Fibroblast of skin of abdomen (primary cell): ENCODE measurements at regions not wholly inside any gene's neighbourhood (a gene's known extent, or its start where the extent isn't known, plus 50 kb on each side); places are given as distances from the start of the nearest gene placed in this dataset.

Source experiments
- DNase-seq: peaks from one replicate; pipeline ENCODE4 v3.0.0-alpha.2; 2013

GRCh38 chr14:43249591-43249990, 1257.5 kb downstream of the FSCB start:
- no peak for DNase-seq

- no peak for DNase-seq
Observed at GRCh38 chr14:43249116-43249515, 1258.0 kb downstream of the FSCB start.

DNA sequence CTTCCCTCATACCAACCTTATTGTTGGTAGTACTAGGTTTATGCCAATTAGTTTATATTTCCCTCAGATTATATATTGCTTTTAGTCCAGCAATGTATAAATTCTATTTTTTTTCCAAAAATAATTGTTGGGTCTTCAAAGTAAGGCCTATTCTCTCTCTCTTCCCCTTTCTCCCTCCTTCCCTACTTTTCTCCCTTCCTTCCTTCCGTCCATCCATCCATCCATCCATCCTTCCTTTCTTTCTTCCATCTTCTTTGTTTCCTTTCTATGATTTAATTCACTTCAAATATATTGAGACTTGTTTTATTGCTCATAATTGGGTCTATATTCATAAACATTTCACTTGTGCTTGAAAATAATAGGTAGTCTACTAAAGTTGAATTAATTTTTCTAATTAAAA, 1259.2 kb downstream of the FSCB start:
- no peak for DNase-seq

DNA sequence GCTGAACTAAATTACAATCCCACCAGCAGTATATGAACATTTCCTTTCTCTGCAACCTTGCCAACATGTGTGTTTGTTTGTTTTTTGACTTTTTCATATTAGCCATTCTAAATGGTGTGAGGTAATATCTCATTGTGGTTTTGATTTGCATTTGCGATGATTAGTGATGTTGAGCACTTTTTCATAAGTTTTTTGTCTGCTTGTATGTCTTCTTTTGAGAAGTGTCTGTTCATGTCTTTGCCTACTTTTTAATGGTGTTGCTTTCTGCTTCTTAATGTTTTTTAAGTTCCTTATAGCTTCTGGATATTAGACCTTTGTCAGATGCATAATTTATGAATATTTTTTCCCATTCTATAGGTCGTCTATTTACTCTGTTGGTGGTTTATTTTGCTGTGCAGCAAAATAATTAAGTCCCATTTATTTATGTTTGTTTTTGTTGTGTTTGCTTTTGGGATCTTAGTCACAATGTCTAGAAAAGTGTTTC, 1262.9 kb downstream of the FSCB start:
- no peak for DNase-seq

DNA sequence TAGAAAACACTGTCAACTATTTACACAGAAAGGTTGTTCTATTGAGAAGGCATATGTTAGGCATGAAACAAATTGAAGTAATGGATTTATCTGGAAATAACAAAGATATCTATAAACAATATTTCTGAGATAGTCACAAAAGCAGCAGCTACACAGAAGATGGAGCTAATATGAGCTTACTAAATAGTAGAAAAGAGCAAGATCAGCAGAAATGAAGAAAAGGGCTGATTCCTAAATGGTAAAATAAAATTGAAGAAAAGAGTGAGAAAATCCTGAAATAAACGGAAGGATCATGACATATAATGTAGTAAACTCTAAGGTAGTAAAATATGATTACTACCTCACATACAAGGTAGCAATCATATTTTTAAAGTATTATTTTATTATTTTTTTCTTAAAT, 1263.9 kb downstream of the FSCB start:
- no peak for DNase-seq

- no peak for DNase-seq
Observed at GRCh38 chr14:43232261-43232660, 1274.8 kb downstream of the FSCB start.

- no peak for DNase-seq
Observed at GRCh38 chr14:43215524-43215923, 1291.6 kb downstream of the FSCB start.

- no peak for DNase-seq
Observed at GRCh38 chr14:43207189-43207588, 1299.9 kb downstream of the FSCB start.

DNA sequence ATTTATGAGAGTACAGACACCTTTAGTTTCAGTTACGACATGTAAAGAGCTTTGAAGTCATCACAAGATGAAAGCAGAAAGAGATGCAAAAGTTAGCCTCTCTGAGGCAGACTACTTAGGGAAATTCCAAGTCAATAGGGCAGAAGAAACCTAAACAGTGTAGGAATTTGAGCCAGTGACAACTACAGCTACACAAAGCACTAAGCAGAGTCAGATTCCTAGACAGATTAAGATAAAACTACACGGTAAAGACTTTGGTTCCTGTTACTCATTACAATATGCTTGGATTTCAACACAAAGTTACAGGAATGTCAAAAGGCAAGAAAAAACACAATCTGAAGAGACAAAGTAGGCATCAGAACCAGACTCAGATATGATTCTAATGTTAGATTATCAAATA, 1302.3 kb downstream of the FSCB start:
- no peak for DNase-seq

DNA sequence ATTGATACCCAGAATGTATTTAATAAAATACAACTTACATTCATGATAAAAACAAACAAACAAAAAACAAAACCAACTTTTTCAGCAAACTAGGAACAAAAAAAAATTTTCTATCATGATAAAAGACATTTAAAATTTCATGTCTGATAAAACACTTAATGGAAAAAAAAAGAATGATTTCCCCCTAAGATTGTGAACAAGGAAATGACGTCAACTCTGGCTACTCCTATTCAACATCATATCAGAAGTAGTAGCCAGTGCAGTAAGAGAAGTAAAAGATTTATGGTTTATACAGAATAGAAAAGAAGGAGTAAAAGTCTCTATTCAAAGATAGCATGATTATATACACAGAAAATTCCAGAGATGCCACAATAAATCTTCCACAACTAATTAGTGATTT, 1306.6 kb downstream of the FSCB start:
- no peak for DNase-seq

DNA sequence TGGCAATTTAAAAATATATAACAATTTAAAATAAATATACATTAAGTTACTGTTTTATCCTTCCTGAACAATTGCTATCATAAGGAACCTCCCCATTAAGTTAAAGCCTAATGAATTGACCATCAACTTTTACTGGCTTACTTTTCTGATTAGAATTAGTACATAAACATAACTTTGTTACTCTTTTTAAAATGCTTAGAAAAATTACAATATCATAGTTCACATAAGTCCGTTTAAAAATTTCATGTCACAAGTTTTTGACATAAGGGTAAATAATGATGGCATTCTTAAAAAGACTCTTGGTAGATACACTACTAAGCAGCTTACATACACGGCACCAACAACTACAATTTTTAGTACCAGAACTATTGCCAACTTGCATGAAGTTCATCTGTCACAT, 1308.6 kb downstream of the FSCB start:
- DNase-seq, result no peak

GRCh38 chr14:43184540-43184939, 1322.5 kb downstream of the FSCB start:
- DNase-seq, result no peak

- no peak for DNase-seq
Observed at GRCh38 chr14:43183916-43184315, 1323.2 kb downstream of the FSCB start.

GRCh38 chr14:43175896-43176295, 1331.2 kb downstream of the FSCB start:
- DNase-seq, result no peak

DNA sequence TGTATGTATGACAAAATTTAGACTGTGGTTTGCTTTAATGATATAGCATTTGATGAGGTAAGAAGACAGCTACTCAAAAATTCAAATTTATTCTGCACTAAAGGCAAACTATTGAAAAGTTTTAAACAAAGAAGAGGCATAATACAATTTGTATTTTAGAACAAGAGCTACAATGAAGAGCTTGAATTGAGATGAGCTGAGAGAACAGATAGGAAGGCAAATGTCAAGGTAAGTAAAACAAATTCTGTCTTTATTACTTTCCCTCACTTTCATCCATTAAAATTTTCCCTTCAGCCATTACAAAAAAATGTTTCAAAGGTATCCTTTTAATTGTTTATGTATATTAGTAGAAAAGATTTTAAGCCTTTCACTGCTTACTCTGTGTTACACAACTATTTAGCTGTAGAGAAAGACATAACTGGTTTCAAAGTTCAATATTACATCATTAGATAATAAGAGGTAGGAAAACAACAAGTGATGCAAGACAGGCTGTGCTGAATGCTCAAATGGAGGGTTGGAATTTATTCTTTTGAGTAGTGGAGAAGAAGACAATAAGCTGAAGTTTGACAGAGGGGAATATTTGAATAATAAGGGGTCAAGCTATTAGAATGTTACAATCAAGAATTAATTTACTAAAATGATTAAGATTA, 1334.1 kb downstream of the FSCB start:
- no peak for DNase-seq

- no peak for DNase-seq
Observed at GRCh38 chr14:43169722-43170121, 1337.4 kb downstream of the FSCB start.

DNA sequence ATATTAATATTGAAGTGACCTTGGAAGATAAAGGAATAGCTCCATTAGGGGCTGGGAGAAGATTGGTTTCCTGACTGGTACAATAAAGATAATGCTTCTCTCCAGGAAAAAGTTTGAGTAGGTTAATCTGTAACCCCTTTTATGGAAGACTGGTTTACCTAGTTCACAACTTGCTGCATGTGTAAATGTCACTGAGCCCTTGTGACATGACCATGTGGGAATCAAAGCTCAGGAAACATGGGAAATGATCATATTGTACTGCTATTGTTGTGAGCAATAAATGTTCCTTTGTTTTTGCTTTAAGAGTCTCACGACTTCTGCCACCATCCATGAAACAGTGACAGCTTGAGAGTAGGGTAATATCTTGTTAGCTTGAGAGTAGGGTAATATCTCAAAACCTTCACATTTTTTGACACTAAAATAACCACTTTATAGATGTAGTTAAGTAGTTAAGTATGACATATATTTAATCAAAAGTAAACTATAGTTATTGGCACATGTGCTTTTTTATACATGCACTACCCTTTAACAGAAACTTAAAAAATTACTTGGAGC, 1338.6 kb downstream of the FSCB start:
- no peak for DNase-seq

GRCh38 chr14:43166163-43166562, 1340.9 kb downstream of the FSCB start:
- DNase-seq, result no peak

GRCh38 chr14:43165651-43166050, 1341.4 kb downstream of the FSCB start:
- DNase-seq, result no peak

DNA sequence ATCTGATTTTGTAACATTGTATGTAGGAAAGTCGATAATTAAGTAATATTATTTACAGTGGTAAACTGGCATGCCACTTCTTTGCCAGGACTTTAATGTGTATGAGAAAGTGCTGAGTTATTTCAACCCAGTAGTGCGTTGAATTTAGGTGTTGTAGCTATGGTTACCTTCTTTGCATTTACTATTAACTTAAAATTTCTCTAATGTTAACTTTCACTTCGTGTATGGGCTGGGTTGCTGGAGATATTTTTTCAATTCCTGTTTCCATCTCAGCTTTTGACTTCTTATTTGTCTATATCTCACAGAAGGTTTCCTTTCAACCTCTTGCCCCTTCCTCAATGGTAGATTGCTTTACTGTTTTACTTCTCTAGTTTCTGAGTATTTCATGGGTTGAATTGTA, 1345.6 kb downstream of the FSCB start:
- DNase-seq, result no peak

DNA sequence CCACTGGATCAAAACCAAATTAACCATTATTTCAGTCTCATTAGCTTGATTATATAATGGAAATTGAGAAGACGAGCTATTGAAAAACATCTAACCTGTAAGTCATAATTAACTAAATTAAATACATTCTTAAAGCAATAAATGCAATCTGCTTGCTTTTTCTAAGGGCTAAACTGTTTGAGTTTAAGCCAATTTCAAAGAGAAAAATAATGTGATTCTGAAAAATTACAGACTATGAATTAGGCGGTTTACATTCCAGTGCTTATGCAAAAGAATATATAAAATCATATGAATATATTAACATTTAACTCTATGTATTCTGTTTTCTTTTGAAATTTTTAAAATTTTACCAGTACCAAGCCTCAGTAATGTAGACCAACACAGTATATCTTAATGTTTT, 1349.4 kb downstream of the FSCB start:
- no peak for DNase-seq

DNA sequence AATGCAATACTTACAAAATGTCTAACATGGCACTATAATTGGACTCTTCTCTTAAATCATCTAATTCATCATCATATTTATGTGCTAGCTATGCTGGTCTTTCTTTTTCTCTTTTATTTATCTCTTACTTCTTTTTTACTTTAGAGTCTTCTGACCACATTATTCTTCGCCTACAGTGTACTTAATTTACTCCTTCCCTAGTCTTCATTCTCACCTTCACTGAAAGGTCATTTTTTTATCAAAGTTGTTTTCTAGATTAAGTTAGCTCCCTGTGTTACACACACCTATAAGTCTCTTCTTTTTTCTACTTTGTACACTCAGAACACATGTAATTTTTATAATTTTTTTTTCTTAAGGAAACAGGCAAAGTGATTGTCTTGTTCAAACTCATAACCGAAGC, 1351.2 kb downstream of the FSCB start:
- DNase-seq, result no peak

DNA sequence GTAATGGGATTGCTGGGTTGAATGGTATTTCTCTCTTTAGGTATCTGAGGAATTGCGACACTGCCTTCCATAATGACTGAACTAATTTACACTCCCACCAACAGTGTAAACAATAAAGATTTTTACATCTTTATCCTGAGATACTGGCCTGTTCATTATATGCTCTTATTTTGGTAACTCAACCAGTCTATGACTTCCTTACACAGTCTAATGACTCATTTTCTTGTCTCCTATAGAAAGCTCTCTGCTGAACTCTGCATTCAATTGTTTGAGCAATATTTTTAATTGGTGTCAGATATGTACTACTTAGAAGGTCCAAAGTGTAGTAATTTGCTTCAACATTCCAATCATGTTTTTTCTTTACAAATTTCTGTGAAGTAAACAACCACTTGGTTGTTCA, 1351.8 kb downstream of the FSCB start:
- no peak for DNase-seq

- no peak for DNase-seq
Observed at GRCh38 chr14:43147485-43147884, 1359.6 kb downstream of the FSCB start.

DNA sequence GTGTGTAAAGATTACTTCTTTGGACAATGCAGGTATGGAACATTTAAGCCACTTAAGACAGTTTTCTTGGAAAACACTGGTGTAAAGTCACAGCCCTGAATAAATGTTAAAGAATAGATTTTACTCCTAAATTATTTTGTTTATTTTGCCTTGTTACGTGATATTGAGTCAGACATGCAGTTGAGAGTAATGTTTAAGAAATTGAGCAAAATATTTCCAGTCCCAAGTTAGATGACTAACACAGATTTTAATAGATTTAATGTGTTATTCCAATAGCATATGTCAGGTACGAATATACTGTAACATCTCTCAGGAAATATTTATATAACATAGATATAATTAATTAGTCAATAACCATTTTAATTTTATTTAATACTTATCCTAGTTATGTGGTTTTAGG, 1361.7 kb downstream of the FSCB start:
- no peak for DNase-seq
